T47D (cell line): ENCODE measurements at regions not wholly inside any gene's neighbourhood (a gene's known extent, or its start where the extent isn't known, plus 50 kb on each side); places are given as distances from the start of the nearest gene placed in this dataset.

Source experiments
- DNase-seq, 2 experiments: peaks; one replicate each; pipeline versions ENCODE4 v3.0.0 to v3.0.0-alpha.2; 2011 to 2012; ENCODE audit warnings: low read depth in 1 of 2, low spot score in 1 of 2
- JUND ChIP-seq: IDR thresholded peaks from 2 replicates; pipeline ENCODE4 v1.6.1; 2012; ENCODE audit warnings: low read depth
- in situ Hi-C: cut with HindIII; loops from 2 replicates; pipeline ENCODE4 v1.10.0; 2016; ENCODE audit warnings: low sequenced_read_pairs, low pct_unique_long_range_greater_than_20kb

GRCh38 chr5:88428633-88429032 is 160.0 kb upstream of the TMEM161B start:
- in situ Hi-C loops: no loop called here
- no peak for DNase-seq
- TF ChIP-seq JUND: no peak

- no peak for TF ChIP-seq JUND
- DNase-seq: no peak
- in situ Hi-C loops: no loop called here
These were observed 157.8 kb upstream of the TMEM161B start for GRCh38 chr5:88426441-88426840.

DNA sequence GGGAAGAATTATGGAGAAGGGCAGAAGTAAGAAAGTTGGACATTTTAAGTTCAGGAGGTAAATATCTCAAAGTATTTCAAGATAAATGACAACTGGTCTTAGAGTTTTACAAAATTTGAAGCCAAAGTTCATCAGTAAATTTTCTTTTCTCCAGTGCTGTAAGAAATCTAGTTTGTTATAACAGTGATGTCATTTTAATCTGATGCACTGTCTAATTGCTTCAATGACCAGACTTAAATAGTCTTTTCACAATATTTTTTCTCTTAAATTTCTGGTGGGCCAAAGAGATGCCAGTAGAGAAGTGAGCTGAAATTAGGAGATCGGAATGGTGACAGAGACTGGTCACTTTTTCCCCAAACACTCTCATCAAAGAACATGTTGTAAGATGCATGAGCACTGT is 156.5 kb upstream of the TMEM161B start:
- no peak for DNase-seq

GRCh38 chr5:88419931-88420330 is 151.3 kb upstream of the TMEM161B start:
- no peak for TF ChIP-seq JUND
- in situ Hi-C loops: no loop called here
- no peak for DNase-seq

More for the DNA sequence above, 156.5 kb upstream of the TMEM161B start:
- in situ Hi-C loops: no loop called here
- TF ChIP-seq JUND: no peak

GRCh38 chr5:88407341-88407740 is 138.7 kb upstream of the TMEM161B start:
- in situ Hi-C loops: no loop called here
- no peak for DNase-seq
- no peak for TF ChIP-seq JUND

GRCh38 chr5:88405783-88406182 is 137.1 kb upstream of the TMEM161B start:
- DNase-seq: no peak
- no peak for TF ChIP-seq JUND
- in situ Hi-C loops: no loop called here

DNA sequence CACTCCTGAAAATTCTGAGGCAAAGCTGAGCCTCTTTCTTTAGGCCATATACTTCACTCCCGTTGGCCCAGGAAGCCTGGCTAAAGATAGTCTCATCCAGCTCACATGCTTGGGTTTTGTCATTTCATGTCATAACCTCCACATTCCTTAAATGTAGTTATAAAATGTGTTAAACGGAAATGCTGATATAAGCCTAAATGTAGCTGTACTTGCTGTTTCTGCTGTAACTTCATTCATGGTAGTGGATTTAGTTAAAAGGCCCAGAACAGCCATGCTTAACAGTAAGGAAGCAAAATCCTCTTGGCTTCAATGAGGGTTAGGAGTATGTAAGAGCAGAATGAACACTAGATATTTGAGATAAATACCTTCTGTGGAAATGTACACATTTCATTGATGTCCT is 135.8 kb upstream of the TMEM161B start:
- no peak for DNase-seq
- in situ Hi-C loops: no loop called here
- no peak for TF ChIP-seq JUND

DNA sequence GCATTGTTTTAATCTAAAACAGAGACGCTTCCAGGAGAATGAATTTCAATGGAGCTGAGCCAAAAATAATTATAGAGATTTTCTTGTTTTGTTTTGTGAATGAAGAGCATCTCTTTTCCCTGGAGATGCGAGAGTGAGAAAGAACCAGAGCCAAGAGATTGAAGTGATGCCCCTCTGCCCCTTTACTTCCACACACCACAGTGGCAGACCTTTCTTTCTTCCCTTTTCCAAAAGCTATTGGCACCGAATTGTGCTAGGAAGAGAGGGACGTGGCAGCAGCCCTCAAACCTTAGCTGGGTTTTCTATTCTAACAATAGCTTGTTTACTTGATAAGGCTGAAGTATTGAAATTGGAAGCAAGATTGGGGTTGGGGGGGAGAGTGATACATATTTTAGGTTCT is 133.0 kb upstream of the TMEM161B start:
- no peak for DNase-seq
- in situ Hi-C loops: no loop called here
- TF ChIP-seq JUND: no peak

DNA sequence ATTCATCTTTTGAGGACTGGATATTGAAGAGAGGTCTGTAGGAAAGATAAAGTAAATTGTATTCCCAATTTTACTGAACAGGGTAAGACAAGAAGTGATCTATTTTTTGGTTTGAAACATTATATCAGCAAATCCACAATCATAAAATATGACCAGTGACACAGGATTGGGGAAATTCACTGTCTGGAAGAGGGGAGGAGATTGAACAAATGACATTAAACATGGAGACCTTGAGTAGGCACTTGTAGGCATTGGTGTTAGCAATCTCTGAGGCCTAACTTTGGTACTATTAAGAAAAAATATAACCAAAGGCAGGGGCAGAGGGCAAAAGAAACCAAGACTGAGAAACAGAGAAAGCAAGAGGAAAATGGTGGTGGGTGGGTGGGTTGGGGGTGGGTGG is 132.6 kb upstream of the TMEM161B start:
- TF ChIP-seq JUND: no peak
- DNase-seq: no peak
- in situ Hi-C loops: no loop called here

DNA sequence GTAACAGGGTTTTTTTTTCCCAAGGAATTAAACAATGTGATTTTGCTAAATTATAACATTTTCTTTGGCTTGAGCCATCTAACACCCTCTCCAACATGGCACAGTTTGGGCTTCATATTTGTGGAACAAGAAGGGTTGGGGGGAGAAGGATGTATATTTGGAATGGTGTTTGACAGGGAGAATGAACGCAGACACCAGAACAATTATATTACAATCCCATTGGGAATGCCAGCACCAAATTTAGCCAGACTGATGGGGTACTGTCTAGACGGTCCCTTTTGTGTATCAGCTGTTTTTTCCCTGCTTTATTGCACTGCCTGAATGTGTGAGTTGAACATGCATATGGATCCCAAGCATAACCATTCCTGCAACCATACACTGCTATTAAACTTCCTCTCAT is 130.9 kb upstream of the TMEM161B start:
- DNase-seq: no peak
- no peak for TF ChIP-seq JUND
- in situ Hi-C loops: no loop called here

DNA sequence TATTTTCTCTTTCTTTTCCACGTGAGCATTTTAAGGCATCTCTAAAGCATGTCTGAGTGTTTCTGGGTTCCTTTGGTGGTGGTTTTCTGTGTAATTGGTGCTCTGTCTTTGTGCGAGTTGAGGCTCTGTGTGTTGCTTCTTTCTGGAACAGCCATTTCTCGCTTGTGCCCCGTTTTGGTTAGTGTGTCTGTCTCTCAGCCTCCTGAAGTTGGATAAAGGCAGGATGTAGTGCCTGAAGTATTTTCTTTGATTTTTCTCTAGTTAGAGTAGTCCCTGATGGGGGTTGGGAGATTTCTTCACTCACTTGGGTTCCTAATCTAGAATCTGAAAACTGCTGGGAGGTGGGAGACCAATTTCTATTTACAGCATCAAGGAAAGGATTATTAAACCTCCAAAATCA is 129.7 kb upstream of the TMEM161B start:
- no peak for DNase-seq
- TF ChIP-seq JUND: no peak
- in situ Hi-C loops: no loop called here

- DNase-seq: no peak
- in situ Hi-C loops: no loop called here
- no peak for TF ChIP-seq JUND
These were observed 128.2 kb upstream of the TMEM161B start for GRCh38 chr5:88396751-88397281.

GRCh38 chr5:88396000-88396535 is 127.4 kb upstream of the TMEM161B start:
- TF ChIP-seq JUND: no peak
- DNase-seq: no peak
- in situ Hi-C loops: no loop called here

DNA sequence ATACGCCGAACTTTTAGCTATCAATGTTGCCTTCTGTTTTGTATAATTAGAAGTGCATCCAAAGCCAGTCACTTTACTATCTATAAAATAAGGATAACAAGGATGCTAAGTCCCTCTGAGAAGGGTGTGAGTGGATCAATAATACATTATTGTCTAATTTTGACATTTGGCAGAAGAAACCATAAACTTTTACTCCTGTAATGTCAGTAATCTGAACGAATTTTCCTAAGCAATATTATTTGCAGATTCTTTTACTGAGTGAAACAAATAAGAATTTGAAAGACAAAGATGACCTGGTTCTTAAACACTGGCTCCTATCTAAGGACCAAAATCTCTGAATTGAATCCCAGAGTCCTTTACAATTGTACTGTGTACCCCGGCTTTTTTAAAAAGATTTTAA is 126.6 kb upstream of the TMEM161B start:
- in situ Hi-C loops: no loop called here
- DNase-seq: no peak
- no peak for TF ChIP-seq JUND
